B cell (primary cell): ENCODE measurements at regions not wholly inside any gene's neighbourhood (a gene's known extent, or its start where the extent isn't known, plus 50 kb on each side); places are given as distances from the start of the nearest gene placed in this dataset.

Experiments used
- ATAC-seq: fragments of 200-7000 bp; cut with Tn5 transposase; one replicate; pipeline ENCODE4 v1.10.0; 2021; ENCODE audit warnings: low read depth, mild to moderate bottlenecking, moderate number of reproducible peaks, moderate library complexity
- CTCF ChIA-PET: fragments of 350-600 bp; sonication (Branson Sonifier 250); formaldehyde crosslinking; loops from one replicate; lab custom pipeline; 2021; ENCODE audit warnings: antibody characterized with exemption, inconsistent platforms; lab: Charles Lee
- POLR2A ChIA-PET: fragments of 350-600 bp; sonication (Branson Sonifier 250); formaldehyde crosslinking; loops from one replicate; lab custom pipeline; 2021; ENCODE audit warnings: antibody characterized with exemption; lab: Charles Lee
- DNase-seq: peaks from one replicate; pipeline ENCODE4 v3.0.0; 2013
- H2AFZ ChIP-seq: 2 replicates; pipeline ENCODE4 v1.6.1; 2012; ENCODE audit warnings: mild to moderate bottlenecking, low read depth, low read length; ENCODE audit not compliant: insufficient read depth, poor library complexity, severe bottlenecking
- H3K27ac ChIP-seq, 2 donors: 1 replicate in 1 of 2; 2 replicates in 1 of 2; pipeline ENCODE4 v1.5.1; 2012 to 2013; ENCODE audit warnings: low read length in 2 of 2, mild to moderate bottlenecking in 2 of 2, moderate library complexity in 1 of 2
- H3K27me3 ChIP-seq, 4 experiments: fragments of 200-600 bp in 1 of 4; sonication (generic) in 1 of 4; replicated peaks in 1 of 4; 1 replicate in 2 of 4; 2 replicates in 2 of 4; pipeline versions ENCODE4 v1.6.1 to v1.7.0; 2013 to 2016; ENCODE audit warnings: low read length in 3 of 4, mild to moderate bottlenecking in 2 of 4, mixed read lengths in 1 of 4, moderate library complexity in 1 of 4; ENCODE audit not compliant: insufficient read depth in 4 of 4, control insufficient read depth in 3 of 4; ENCODE audit errors: control extremely low read depth in 1 of 4
- H3K36me3 ChIP-seq, 2 experiments: replicated peaks in 1 of 2; 1 replicate in 1 of 2; 2 replicates in 1 of 2; pipeline versions ENCODE4 v1.6.1 to v1.7.1; 2013; ENCODE audit warnings: low read length in 1 of 2; ENCODE audit not compliant: insufficient read depth in 2 of 2, control insufficient read depth in 1 of 2; ENCODE audit errors: control extremely low read depth in 1 of 2, extremely low read depth in 1 of 2
- H3K4me1 ChIP-seq, 2 donors: fragments of 200-600 bp in 1 of 2; sonication (generic) in 1 of 2; 1 replicate in 1 of 2; 2 replicates in 1 of 2; pipeline versions ENCODE4 v1.5.1 to v1.6.1; 2013 to 2017; ENCODE audit warnings: low read length in 2 of 2; ENCODE audit not compliant: control insufficient read depth in 2 of 2, insufficient read depth in 2 of 2
- H3K4me2 ChIP-seq: replicated peaks from 2 replicates; pipeline ENCODE3; 2012; ENCODE audit warnings: mild to moderate bottlenecking, low read depth, low read length; ENCODE audit not compliant: poor library complexity, severe bottlenecking
- H3K4me3 ChIP-seq, 5 experiments: fragments of 200-600 bp in 1 of 5; sonication (generic) in 1 of 5; 1 replicate in 3 of 5; 2 replicates in 2 of 5; pipeline versions ENCODE4 v1.5.1 to v1.7.0; 2011 to 2016; ENCODE audit warnings: low read length in 4 of 5, mild to moderate bottlenecking in 4 of 5, low read depth in 2 of 5, control low read depth in 1 of 5, moderate library complexity in 1 of 5; ENCODE audit not compliant: insufficient read depth in 1 of 5; ENCODE audit errors: control extremely low read depth in 1 of 5, extremely low read depth in 1 of 5
- H3K79me2 ChIP-seq: fragments of 200-600 bp; sonication (generic); one replicate; pipeline ENCODE4 v1.6.0; 2016; ENCODE audit warnings: low read length; ENCODE audit not compliant: control insufficient read depth, insufficient read depth
- H3K9ac ChIP-seq: fragments of 200-600 bp; sonication (generic); 2 replicates; pipeline ENCODE4 v1.6.1; 2017; ENCODE audit warnings: mild to moderate bottlenecking, low read length, moderate library complexity
- H3K9me3 ChIP-seq, 3 donors: one replicate each; pipeline versions ENCODE4 v1.6.1 to v1.7.1; 2013; ENCODE audit warnings: low read length in 2 of 3; ENCODE audit not compliant: control insufficient read depth in 2 of 3, insufficient read depth in 1 of 3; ENCODE audit errors: control extremely low read depth in 1 of 3
- H4K20me1 ChIP-seq: 2 replicates; pipeline ENCODE4 v1.6.0; 2012; ENCODE audit warnings: mild to moderate bottlenecking, low read length; ENCODE audit not compliant: insufficient read depth, control insufficient read depth, poor library complexity, severe bottlenecking
- H3K27ac Mint-ChIP-seq: one replicate; pipeline ENCODE4 v1.8.0; 2021; ENCODE audit warnings: mixed read lengths
- H3K27me3 Mint-ChIP-seq: one replicate; pipeline ENCODE4 v1.8.0; 2021; ENCODE audit warnings: mixed read lengths
- H3K4me1 Mint-ChIP-seq: one replicate; pipeline ENCODE4 v1.8.0; 2021; ENCODE audit warnings: mixed read lengths
- H3K4me3 Mint-ChIP-seq: one replicate; pipeline ENCODE4 v1.8.0; 2021; ENCODE audit warnings: mixed read lengths
- H3K9me3 Mint-ChIP-seq: one replicate; pipeline ENCODE4 v1.8.0; 2022; ENCODE audit warnings: mixed read lengths; ENCODE audit not compliant: insufficient read depth
- CTCF ChIP-seq: fragments of 200-600 bp; IDR thresholded peaks from one replicate; pipeline ENCODE4 v1.8.0; 2022; ENCODE audit warnings: antibody characterized with exemption, mild to moderate bottlenecking
- EZH2 ChIP-seq: IDR thresholded peaks from 2 replicates; pipeline ENCODE4 v1.6.1; 2012; ENCODE audit warnings: borderline replicate concordance, low read depth, mild to moderate bottlenecking, moderate library complexity, low read length; ENCODE audit not compliant: insufficient read depth, poor library complexity, severe bottlenecking
- WGBS: methylation state at CpG from one replicate; pipeline ENCODE4 v1.1.5; 2013; ENCODE audit warnings: missing lambda C conversion rate; ENCODE audit not compliant: insufficient coverage; 5-methylcytosine and 5-hydroxymethylcytosine counted together
- intact Hi-C: fragments of 100-400 bp; cut with micrococcal nuclease; formaldehyde crosslinking; loops from one replicate; pipeline ENCODE4 v1.10.0; 2022

GRCh38 chrX:137366018-137366633, 199.8 kb upstream of the ZIC3 start:
- Mint-ChIP-seq H3K4me1 (no peaks in the 10 kb centered on the region), H3K27ac (no peak overlapping the region), H3K27me3 (no peaks in the 10 kb centered on the region), H3K4me3 (no peak overlapping the region), H3K9me3 (no peaks in the 10 kb centered on the region)
- no peaks in the 10 kb centered on the region for H3K27me3 ChIP-seq
- no peak for TF ChIP-seq CTCF
- no peak for TF ChIP-seq EZH2
- ChIA-PET CTCF (no interaction called here), POLR2A (no interaction called here)
- H3K9me3 ChIP-seq = no peaks in the 10 kb centered on the region
- intact Hi-C loops = no loop called here
- no peaks in the 10 kb centered on the region for H3K79me2 ChIP-seq
- ATAC-seq (no peak), DNase-seq (no peak)
- no peaks in the 10 kb centered on the region for H3K36me3 ChIP-seq
- H3K4me1 ChIP-seq = no peaks in the 10 kb centered on the region
- no peak overlapping the region for H3K9ac ChIP-seq
- WGBS = no CpG with 5 or more reads among the region's 3 CpGs
- H2AFZ ChIP-seq = no peak overlapping the region
- no peak overlapping the region for H3K4me2 ChIP-seq
- H4K20me1 ChIP-seq = no peaks in the 10 kb centered on the region
- no peak overlapping the region for H3K27ac ChIP-seq
- no peak overlapping the region for H3K4me3 ChIP-seq

- TF ChIP-seq CTCF (no peak), EZH2 (no peak)
- intact Hi-C loops = no loop called here
- Mint-ChIP-seq H3K9me3 (no peaks in the 10 kb centered on the region), H3K4me3 (no peak overlapping the region), H3K4me1 (no peaks in the 10 kb centered on the region), H3K27me3 (no peaks in the 10 kb centered on the region), H3K27ac (no peak overlapping the region)
- H3K9ac ChIP-seq = no peak overlapping the region
- no peak for ATAC-seq
- ChIA-PET CTCF (no interaction called here), POLR2A (no interaction called here)
- H3K36me3 ChIP-seq = no peaks in the 10 kb centered on the region
- no peaks in the 10 kb centered on the region for H3K9me3 ChIP-seq
- no peak for DNase-seq
- H3K27ac ChIP-seq = no peak overlapping the region
- no peak overlapping the region for H2AFZ ChIP-seq
- H3K4me3 ChIP-seq = no peak overlapping the region
- no peaks in the 10 kb centered on the region for H4K20me1 ChIP-seq
- no peaks in the 10 kb centered on the region for H3K79me2 ChIP-seq
- H3K27me3 ChIP-seq = no peaks in the 10 kb centered on the region
- H3K4me2 ChIP-seq = no peak overlapping the region
- no peaks in the 10 kb centered on the region for H3K4me1 ChIP-seq
- WGBS = no CpG with 5 or more reads among the region's 1 CpG
These were observed 202.4 kb upstream of the ZIC3 start for GRCh38 chrX:137363559-137363958.
